WI38 (cell line): ENCODE measurements at regions not wholly inside any gene's neighbourhood (a gene's known extent, or its start where the extent isn't known, plus 50 kb on each side); places are given as distances from the start of the nearest gene placed in this dataset.

Experiments used
- H3K4me3 ChIP-seq: 2 replicates; pipeline ENCODE4 v1.5.1; 2011; ENCODE audit warnings: low read depth, mild to moderate bottlenecking, control low read depth, low read length
- CTCF ChIP-seq: IDR thresholded peaks from 2 replicates; pipeline ENCODE4 v1.5.1; 2012; ENCODE audit warnings: low read depth, mild to moderate bottlenecking, control low read depth, low read length

GRCh38 chr14:87816416-87816815 is 176.6 kb downstream of the GALC start:
- no peak overlapping the region for H3K4me3 ChIP-seq
- no peak for TF ChIP-seq CTCF

- no peak for TF ChIP-seq CTCF
- H3K4me3 ChIP-seq, result no peak overlapping the region
These were observed 177.9 kb downstream of the GALC start for GRCh38 chr14:87815121-87815520.

- H3K4me3 ChIP-seq, result no peak overlapping the region
- TF ChIP-seq CTCF, result no peak
These were observed 179.3 kb downstream of the GALC start for GRCh38 chr14:87813686-87814085.

GRCh38 chr14:87813211-87813610 is 179.8 kb downstream of the GALC start:
- no peak overlapping the region for H3K4me3 ChIP-seq
- TF ChIP-seq CTCF, result no peak

- no peak overlapping the region for H3K4me3 ChIP-seq
- no peak for TF ChIP-seq CTCF
These were observed 181.7 kb downstream of the GALC start for GRCh38 chr14:87811246-87811645.

GRCh38 chr14:87810711-87811110 is 182.3 kb downstream of the GALC start:
- no peak for TF ChIP-seq CTCF
- H3K4me3 ChIP-seq, result no peak overlapping the region

GRCh38 chr14:87809261-87809660 is 183.7 kb downstream of the GALC start:
- TF ChIP-seq CTCF, result no peak
- H3K4me3 ChIP-seq, result no peak overlapping the region
